ENCODE measurements at regions not wholly inside any gene's neighbourhood (a gene's known extent, or its start where the extent isn't known, plus 50 kb on each side); places are given as distances from the start of the nearest gene placed in this dataset.
"Not testable (repeated sequence)": the region's sequence is repeated elsewhere in the genome, so short reads cannot be mapped to it uniquely, and the experiment has no call there.

- H3K27me3 ChIP-seq = no peaks in the 10 kb centered on the region
- H3K27ac ChIP-seq = no peak overlapping the region
- H3K4me3 ChIP-seq = no peak overlapping the region
- TF ChIP-seq, protein P1, sequence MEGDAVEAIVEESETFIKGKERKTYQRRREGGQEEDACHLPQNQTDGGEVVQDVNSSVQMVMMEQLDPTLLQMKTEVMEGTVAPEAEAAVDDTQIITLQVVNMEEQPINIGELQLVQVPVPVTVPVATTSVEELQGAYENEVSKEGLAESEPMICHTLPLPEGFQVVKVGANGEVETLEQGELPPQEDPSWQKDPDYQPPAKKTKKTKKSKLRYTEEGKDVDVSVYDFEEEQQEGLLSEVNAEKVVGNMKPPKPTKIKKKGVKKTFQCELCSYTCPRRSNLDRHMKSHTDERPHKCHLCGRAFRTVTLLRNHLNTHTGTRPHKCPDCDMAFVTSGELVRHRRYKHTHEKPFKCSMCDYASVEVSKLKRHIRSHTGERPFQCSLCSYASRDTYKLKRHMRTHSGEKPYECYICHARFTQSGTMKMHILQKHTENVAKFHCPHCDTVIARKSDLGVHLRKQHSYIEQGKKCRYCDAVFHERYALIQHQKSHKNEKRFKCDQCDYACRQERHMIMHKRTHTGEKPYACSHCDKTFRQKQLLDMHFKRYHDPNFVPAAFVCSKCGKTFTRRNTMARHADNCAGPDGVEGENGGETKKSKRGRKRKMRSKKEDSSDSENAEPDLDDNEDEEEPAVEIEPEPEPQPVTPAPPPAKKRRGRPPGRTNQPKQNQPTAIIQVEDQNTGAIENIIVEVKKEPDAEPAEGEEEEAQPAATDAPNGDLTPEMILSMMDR (IDR thresholded peaks at IDR 0.05) = no peak
- no peak for DNase-seq (ENCODE audit: low spot score)
- no peaks in the 10 kb centered on the region for H3K36me3 ChIP-seq
- no peaks in the 10 kb centered on the region for H3K9me3 ChIP-seq
- H3K4me1 ChIP-seq = no peaks in the 10 kb centered on the region
Observed at GRCh38 chr17:72462407-72462806, 341.6 kb downstream of the SOX9 start.

- Histone ChIP-seq H3K4me3 (no peak overlapping the region), H3K9me3 (no peaks in the 10 kb centered on the region), H3K4me1 (no peaks in the 10 kb centered on the region), H3K36me3 (no peaks in the 10 kb centered on the region), H3K27me3 (no peaks in the 10 kb centered on the region), H3K27ac (no peak overlapping the region)
- no peak for DNase-seq (ENCODE audit: low spot score)
- TF ChIP-seq, protein P1 (IDR thresholded peaks at IDR 0.05) = no peak
Observed at GRCh38 chr17:72462814-72463213, 342.0 kb downstream of the SOX9 start.

- no peak for DNase-seq (ENCODE audit: low spot score)
- no peaks in the 10 kb centered on the region for H3K9me3 ChIP-seq
- H3K27ac ChIP-seq = no peak overlapping the region
- TF ChIP-seq, protein P1 (IDR thresholded peaks at IDR 0.05) = no peak
- no peaks in the 10 kb centered on the region for H3K36me3 ChIP-seq
- no peaks in the 10 kb centered on the region for H3K4me1 ChIP-seq
- H3K27me3 ChIP-seq = no peaks in the 10 kb centered on the region
- no peak overlapping the region for H3K4me3 ChIP-seq
Observed at GRCh38 chr17:72463287-72464102, 342.7 kb downstream of the SOX9 start.

GRCh38 chr17:72464221-72464620, 343.4 kb downstream of the SOX9 start:
- H3K4me3 ChIP-seq, H3K27me3 ChIP-seq: not testable (repeated sequence)

GRCh38 chr17:72465191-72466024, 344.6 kb downstream of the SOX9 start:
- no peak overlapping the region for H3K27ac ChIP-seq
- H3K36me3 ChIP-seq = no peaks in the 10 kb centered on the region
- H3K9me3 ChIP-seq = no peaks in the 10 kb centered on the region
- H3K4me1 ChIP-seq = no peaks in the 10 kb centered on the region
- TF ChIP-seq, protein P1 (IDR thresholded peaks at IDR 0.05) = no peak
- DNase-seq (ENCODE audit: low spot score) = no peak
- no peak overlapping the region for H3K4me3 ChIP-seq
- no peaks in the 10 kb centered on the region for H3K27me3 ChIP-seq

More at GRCh38 chr17:72464221-72464620, 343.4 kb downstream of the SOX9 start:
- H3K4me1 ChIP-seq; H3K36me3 ChIP-seq; H3K27ac ChIP-seq; DNase-seq (ENCODE audit: low spot score); H3K9me3 ChIP-seq: not testable (repeated sequence)

GRCh38 chr17:72466199-72466598, 345.4 kb downstream of the SOX9 start:
- Histone ChIP-seq H3K36me3 (no peaks in the 10 kb centered on the region), H3K27me3 (no peaks in the 10 kb centered on the region), H3K27ac (no peak overlapping the region), H3K4me1 (no peaks in the 10 kb centered on the region), H3K9me3 (no peaks in the 10 kb centered on the region), H3K4me3 (no peak overlapping the region)
- TF ChIP-seq, protein P1 (IDR thresholded peaks at IDR 0.05) = no peak
- DNase-seq (ENCODE audit: low spot score) = no peak
